Pancreas (tissue), 10 donors: ENCODE measurements at regions not wholly inside any gene's neighbourhood (a gene's known extent, or its start where the extent isn't known, plus 50 kb on each side); places are given as distances from the start of the nearest gene placed in this dataset.

Experiments used
- ATAC-seq, 4 donors: fragments of 200-7000 bp; cut with Tn5 transposase; one replicate each; pipeline versions ENCODE4 v1.8.0 to v1.9.1; 2020; ENCODE audit warnings: mild to moderate bottlenecking in 4 of 4, moderate library complexity in 4 of 4
- DNase-seq, 6 donors: peaks; one replicate each; pipeline ENCODE4 v3.0.0-alpha.2; 2020
- FAIRE-seq: peaks from 2 replicates; lab custom pipeline; 2012; peaks lifted over from hg19 to GRCh38; lab: Jason Lieb, UNC
- H3K27ac ChIP-seq, 4 donors: fragments of 200-600 bp; sonication (generic); 1 replicate in 3 of 4; 2 replicates in 1 of 4; pipeline versions ENCODE4 v1.5.0 to v1.8.0; 2020
- H3K27me3 ChIP-seq, 4 donors: fragments of 200-600 bp; one replicate each; pipeline ENCODE4 v1.8.0; 2021
- H3K36me3 ChIP-seq, 3 donors: fragments of 200-600 bp; sonication (generic) in 1 of 3; one replicate each; pipeline versions ENCODE4 v1.5.0 to v1.8.0; 2020 to 2021
- H3K4me1 ChIP-seq, 3 donors: fragments of 200-600 bp; one replicate each; pipeline ENCODE4 v1.8.0; 2021
- H3K4me3 ChIP-seq, 4 donors: fragments of 200-600 bp; sonication (generic) in 2 of 4; one replicate each; pipeline versions ENCODE4 v1.5.0 to v1.8.0; 2020 to 2021
- H3K9me3 ChIP-seq, 4 donors: fragments of 200-600 bp; one replicate each; pipeline ENCODE4 v1.8.0; 2021
- WGBS, 2 donors: extraction: QIAGEN DNeasy Blood & Tissue Kit; methylation state at CpG; one replicate each; pipeline ENCODE4 v1.1.7; 2013; 5-methylcytosine and 5-hydroxymethylcytosine counted together
- intact Hi-C, 3 donors: fragments of 100-400 bp; cut with DNase I; formaldehyde crosslinking; loops; one replicate each; pipeline versions ENCODE4 v1.11.1 to v1.14.2; 2022
- TF ChIP-seq, protein P1 (sequence below), 4 donors: fragments of 200-600 bp; sonication (generic) in 3 of 4; IDR thresholded peaks; one replicate each; pipeline versions ENCODE4 v1.5.0 to v1.8.0; 2021; ENCODE audit warnings: antibody characterized with exemption in 4 of 4
- donor health status: healthy with polysubstance abuse.
- donor health status: DM: no; HTN: no; CAD: no; lungs with moderate emphysema.
- donor health status: DM: no; HTN: no; CAD: no.
- donor health status: control.
- donor health status: control.
- donor health status: Bipolar disorder and iron deficiency.
- donor health status: DM: yes; HTN: yes; CAD: no.
- donor health status: DM: no; HTN: no; CAD: no.
- donor health status: DM: no; HTN: no; CAD: no.
- donor health status: DM: yes; HTN: yes; CAD: no.

DNA sequence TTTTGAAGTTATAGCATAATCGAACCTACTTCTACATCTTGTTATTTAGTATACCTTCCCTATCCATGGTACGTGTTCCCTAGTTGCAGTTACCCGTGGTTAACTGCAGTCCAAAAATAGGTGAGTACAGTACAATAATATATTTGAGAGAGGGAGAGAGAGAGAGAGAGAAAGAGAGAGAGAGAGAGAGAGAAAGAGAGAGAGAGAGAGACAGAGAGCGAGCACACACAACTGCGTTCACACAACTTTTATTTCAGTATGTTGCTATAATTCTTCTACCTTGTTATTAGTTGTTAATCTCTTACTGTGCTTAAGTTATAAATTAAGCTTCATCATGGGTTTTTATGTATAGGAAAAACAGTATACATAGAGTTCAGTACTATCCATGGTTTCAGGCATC is 928.1 kb downstream of the TUSC7 start:
- ATAC-seq, result no peak

DNA sequence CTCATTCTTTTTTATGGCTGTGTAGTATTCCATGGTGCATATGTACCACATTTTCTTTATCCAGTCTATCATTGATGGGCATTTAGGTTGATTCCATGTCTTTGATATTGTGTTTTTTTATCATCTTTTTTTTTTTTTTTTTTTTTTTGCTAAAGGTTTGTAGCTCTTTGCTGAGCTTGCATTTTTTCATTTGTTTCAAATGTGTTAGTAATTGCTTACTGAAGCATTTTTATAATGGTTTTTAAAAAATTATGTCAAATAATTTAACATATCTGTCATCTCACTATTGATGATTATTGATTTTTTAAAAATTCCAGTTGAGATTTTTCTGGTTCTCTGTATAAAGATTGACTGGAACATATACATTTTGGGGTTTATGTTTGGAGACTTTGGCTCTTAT is 934.6 kb downstream of the TUSC7 start:
- no peak overlapping the region for H3K4me3 ChIP-seq
- ATAC-seq (no peak), FAIRE-seq (no peak), DNase-seq (no peak)
- intact Hi-C loops, result no loop called here
- H3K9me3 ChIP-seq, result no peaks in the 10 kb centered on the region
- H3K27ac ChIP-seq, result no peak overlapping the region
- no peaks in the 10 kb centered on the region for H3K27me3 ChIP-seq
- H3K4me1 ChIP-seq, result no peaks in the 10 kb centered on the region
- TF ChIP-seq, protein P1, sequence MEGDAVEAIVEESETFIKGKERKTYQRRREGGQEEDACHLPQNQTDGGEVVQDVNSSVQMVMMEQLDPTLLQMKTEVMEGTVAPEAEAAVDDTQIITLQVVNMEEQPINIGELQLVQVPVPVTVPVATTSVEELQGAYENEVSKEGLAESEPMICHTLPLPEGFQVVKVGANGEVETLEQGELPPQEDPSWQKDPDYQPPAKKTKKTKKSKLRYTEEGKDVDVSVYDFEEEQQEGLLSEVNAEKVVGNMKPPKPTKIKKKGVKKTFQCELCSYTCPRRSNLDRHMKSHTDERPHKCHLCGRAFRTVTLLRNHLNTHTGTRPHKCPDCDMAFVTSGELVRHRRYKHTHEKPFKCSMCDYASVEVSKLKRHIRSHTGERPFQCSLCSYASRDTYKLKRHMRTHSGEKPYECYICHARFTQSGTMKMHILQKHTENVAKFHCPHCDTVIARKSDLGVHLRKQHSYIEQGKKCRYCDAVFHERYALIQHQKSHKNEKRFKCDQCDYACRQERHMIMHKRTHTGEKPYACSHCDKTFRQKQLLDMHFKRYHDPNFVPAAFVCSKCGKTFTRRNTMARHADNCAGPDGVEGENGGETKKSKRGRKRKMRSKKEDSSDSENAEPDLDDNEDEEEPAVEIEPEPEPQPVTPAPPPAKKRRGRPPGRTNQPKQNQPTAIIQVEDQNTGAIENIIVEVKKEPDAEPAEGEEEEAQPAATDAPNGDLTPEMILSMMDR (IDR thresholded peaks at IDR 0.05), result no peak
- H3K36me3 ChIP-seq, result no peaks in the 10 kb centered on the region

More for the DNA sequence above, 928.1 kb downstream of the TUSC7 start:
- Histone ChIP-seq H3K36me3 (no peaks in the 10 kb centered on the region), H3K27ac (no peak overlapping the region), H3K4me3 (no peak overlapping the region), H3K27me3 (no peaks in the 10 kb centered on the region), H3K4me1 (no peaks in the 10 kb centered on the region), H3K9me3 (no peaks in the 10 kb centered on the region)
- WGBS, 2 donors, result 90 to 93% methylated on average over 5 of the region's 5 CpGs
- DNase-seq (no peak), FAIRE-seq (no peak)
- TF ChIP-seq, protein P1 (IDR thresholded peaks at IDR 0.05), result no peak
- intact Hi-C loops, result no loop called here

DNA sequence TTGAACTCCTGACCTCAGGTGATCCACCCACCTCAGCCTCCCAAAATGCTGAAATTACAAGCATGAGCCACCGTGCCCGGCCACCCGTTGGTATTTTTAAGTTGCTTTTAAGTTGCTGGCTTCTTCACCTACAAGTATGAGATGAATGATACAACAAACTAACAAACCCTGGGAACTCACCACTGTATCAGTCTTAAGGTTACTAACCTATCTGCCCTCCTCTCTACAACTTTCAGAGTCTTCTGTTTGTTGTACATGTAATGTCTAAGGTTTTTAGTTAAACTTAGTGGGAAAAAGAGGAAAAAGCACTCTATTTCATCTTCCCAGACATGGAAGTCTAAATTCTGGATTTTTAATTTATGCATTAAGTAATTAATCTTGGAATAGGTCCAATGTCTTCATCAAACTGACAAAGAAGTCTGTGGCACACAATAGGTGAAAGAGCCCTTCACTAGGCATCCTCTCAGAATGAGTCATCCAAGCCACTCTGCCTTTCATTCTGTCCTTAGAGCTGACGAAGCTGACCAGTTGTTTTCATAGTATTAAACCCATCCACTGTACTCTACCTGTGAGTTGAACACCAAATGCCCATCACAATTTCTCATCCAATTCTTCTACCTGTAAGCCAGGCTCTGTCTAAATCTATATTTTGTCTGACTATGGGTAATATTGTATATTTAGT is 936.1 kb downstream of the TUSC7 start:
- FAIRE-seq (no peak), ATAC-seq (no peak), DNase-seq (no peak)
- WGBS, 2 donors, result 90 to 93% methylated on average over 4 of the region's 4 CpGs
- Histone ChIP-seq H3K36me3 (no peaks in the 10 kb centered on the region), H3K9me3 (no peaks in the 10 kb centered on the region), H3K27me3 (no peaks in the 10 kb centered on the region), H3K4me3 (no peak overlapping the region), H3K27ac (no peak overlapping the region), H3K4me1 (no peaks in the 10 kb centered on the region)
- TF ChIP-seq, protein P1 (IDR thresholded peaks at IDR 0.05), result no peak
- intact Hi-C loops, result no loop called here

DNA sequence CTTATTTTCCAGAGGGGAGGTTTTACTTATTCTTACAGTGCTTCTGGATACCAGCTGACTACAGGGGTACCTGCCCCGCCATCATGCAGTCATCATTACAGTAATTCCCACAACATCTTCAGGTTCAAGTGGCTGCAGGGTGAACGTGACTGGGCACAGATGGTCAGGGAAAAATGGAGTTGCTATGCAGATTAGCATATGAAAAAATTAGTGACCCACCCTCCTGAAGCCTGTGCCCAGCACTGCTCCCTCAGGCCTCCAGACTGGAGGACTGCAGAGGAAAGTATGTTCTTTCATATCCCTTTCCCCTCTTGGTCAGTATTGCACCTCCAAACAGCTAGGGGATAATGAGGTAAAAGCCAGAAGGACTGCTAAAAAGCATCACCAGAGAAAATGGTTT is 937.9 kb downstream of the TUSC7 start:
- TF ChIP-seq, protein P1 (IDR thresholded peaks at IDR 0.05), result no peak
- intact Hi-C loops, result no loop called here
- Histone ChIP-seq H3K27me3 (no peaks in the 10 kb centered on the region), H3K9me3 (no peaks in the 10 kb centered on the region), H3K27ac (no peak overlapping the region), H3K4me3 (no peak overlapping the region), H3K36me3 (no peaks in the 10 kb centered on the region), H3K4me1 (no peaks in the 10 kb centered on the region)
- ATAC-seq (no peak), DNase-seq (no peak), FAIRE-seq (no peak)
- 66 to 73% methylated on average over 2 of the region's 2 CpGs for WGBS, 2 donors

DNA sequence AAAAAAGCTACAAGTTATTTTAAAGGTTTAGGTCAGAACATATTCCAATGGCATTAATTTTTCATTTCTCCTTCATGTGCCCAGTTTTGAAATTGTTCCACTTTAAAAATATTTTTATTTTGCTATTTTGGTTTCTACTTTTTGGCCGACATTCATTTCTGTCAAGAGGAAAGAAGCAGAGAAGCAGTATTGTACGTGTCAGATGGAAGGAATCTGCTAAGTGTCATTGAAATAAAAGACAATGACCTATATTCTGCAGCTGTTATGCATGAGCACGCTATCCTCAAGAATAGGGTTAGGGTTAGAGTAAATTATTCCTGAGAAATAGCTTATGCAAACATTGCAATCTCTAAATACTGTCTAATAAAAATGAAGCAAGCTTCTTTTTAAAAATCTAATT is 941.7 kb downstream of the TUSC7 start:
- H3K4me1 ChIP-seq, result no peaks in the 10 kb centered on the region
- TF ChIP-seq, protein P1 (IDR thresholded peaks at IDR 0.05), result no peak
- no peaks in the 10 kb centered on the region for H3K9me3 ChIP-seq
- H3K36me3 ChIP-seq, result no peaks in the 10 kb centered on the region
- DNase-seq, result no peak
- intact Hi-C loops, result no loop called here
- WGBS, 2 donors, result 74% methylated on average over 3 of the region's 3 CpGs
- H3K4me3 ChIP-seq, result no peak overlapping the region
- ATAC-seq, result no peak
- H3K27me3 ChIP-seq, result no peaks in the 10 kb centered on the region
- H3K27ac ChIP-seq, result no peak overlapping the region
- FAIRE-seq, result no peak
